OCI-LY1 (cell line): ENCODE measurements at regions not wholly inside any gene's neighbourhood (a gene's known extent, or its start where the extent isn't known, plus 50 kb on each side); places are given as distances from the start of the nearest gene placed in this dataset.

ENCODE experiments used
- EZH2 ChIP-seq: fragments of 200-600 bp; sonication (generic), shearing (Covaris generic); IDR thresholded peaks from 2 replicates; pipeline ENCODE4 v1.8.0; 2017; ENCODE audit warnings: borderline replicate concordance, mixed run types, mild to moderate bottlenecking, antibody characterized with exemption, low read length, moderate library complexity, mixed read lengths
- TF ChIP-seq, protein P1 (sequence below): fragments of 200-600 bp; sonication (generic), shearing (Covaris generic); IDR thresholded peaks from 2 replicates; pipeline ENCODE4 v1.5.1; 2017; ENCODE audit warnings: mild to moderate bottlenecking, antibody characterized with exemption, low read length, moderate library complexity, mixed read lengths

DNA sequence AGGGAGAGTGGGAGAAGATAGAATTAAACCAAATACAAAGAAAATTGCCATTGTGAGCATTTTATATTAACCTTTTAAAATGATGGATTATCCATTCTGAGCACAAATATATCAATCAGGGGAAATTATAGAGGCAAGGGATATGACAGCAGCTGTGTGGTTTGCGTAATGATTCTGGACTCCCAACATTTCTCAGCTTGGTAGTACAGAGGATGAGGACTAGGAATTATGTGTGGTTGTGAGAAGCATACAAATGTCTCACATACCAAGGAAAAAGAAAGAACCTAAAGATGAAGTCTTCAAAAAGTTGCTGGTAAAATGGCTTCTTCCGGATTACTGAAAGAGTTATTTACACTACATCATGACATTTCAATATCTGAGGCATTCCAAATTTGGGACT lies 674.6 kb upstream of the NR3C2 start:
- TF ChIP-seq, protein P1, sequence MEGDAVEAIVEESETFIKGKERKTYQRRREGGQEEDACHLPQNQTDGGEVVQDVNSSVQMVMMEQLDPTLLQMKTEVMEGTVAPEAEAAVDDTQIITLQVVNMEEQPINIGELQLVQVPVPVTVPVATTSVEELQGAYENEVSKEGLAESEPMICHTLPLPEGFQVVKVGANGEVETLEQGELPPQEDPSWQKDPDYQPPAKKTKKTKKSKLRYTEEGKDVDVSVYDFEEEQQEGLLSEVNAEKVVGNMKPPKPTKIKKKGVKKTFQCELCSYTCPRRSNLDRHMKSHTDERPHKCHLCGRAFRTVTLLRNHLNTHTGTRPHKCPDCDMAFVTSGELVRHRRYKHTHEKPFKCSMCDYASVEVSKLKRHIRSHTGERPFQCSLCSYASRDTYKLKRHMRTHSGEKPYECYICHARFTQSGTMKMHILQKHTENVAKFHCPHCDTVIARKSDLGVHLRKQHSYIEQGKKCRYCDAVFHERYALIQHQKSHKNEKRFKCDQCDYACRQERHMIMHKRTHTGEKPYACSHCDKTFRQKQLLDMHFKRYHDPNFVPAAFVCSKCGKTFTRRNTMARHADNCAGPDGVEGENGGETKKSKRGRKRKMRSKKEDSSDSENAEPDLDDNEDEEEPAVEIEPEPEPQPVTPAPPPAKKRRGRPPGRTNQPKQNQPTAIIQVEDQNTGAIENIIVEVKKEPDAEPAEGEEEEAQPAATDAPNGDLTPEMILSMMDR, result no peak
- TF ChIP-seq EZH2, result no peak
